ENCODE measurements at regions not wholly inside any gene's neighbourhood (a gene's known extent, or its start where the extent isn't known, plus 50 kb on each side); places are given as distances from the start of the nearest gene placed in this dataset.

GRCh38 chr3:29141197-29141917 is 139.5 kb upstream of the RBMS3 start:
- Mint-ChIP-seq H3K27me3 (no peaks in the 10 kb centered on the region), H3K4me1 (peaks cover 5% of the 10 kb centered on the region), H3K4me3 (no peak overlapping the region), H3K27ac (no peak overlapping the region), H3K9me3 (no peaks in the 10 kb centered on the region)
- ATAC-seq (no peak), DNase-seq (no peak)

DNA sequence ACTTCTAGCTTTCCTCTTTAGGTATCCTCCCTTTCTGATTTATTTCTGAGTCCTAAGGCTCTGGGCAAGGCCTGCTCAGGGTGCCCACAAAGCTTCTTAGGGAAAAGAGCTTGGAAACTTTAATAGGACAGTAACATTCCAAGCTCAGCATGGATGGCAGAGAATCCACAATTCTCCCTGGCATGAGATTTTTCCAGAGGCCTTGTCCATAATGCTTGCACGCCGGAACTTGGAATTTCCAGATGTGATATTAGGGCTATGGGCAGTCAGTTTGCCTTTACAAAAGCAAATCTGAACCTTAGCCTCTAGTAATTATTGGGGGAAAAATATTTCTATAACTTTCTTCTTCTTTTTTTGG is 139.0 kb upstream of the RBMS3 start:
- Mint-ChIP-seq H3K27me3 (no peaks in the 10 kb centered on the region), H3K27ac (no peak overlapping the region), H3K4me1 (peaks cover 5% of the 10 kb centered on the region), H3K9me3 (no peaks in the 10 kb centered on the region), H3K4me3 (no peak overlapping the region)
- ATAC-seq (no peak), DNase-seq (no peak)

DNA sequence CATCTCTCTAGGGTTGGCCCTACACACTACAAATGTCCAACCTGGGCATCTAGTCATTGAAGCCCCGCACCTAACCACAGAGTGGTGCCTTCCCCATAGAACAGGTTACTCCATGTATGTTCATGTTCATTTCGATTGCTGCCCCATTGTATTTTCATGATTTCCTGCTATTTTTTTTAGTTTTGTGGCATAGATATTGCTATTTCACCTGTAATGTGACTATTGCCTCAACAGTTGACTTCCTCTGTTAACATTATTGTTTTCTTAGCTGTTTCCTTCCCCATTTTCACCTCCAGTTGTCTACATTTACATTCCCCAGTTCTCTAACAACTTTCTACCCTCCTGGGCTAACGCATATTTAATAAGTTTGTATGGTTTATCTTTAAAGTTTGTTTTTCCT is 137.7 kb upstream of the RBMS3 start:
- no peak for DNase-seq
- Mint-ChIP-seq H3K4me1 (no peaks in the 10 kb centered on the region), H3K4me3 (no peak overlapping the region), H3K9me3 (no peaks in the 10 kb centered on the region), H3K27me3 (no peaks in the 10 kb centered on the region), H3K27ac (no peak overlapping the region)
- ATAC-seq = no peak

DNA sequence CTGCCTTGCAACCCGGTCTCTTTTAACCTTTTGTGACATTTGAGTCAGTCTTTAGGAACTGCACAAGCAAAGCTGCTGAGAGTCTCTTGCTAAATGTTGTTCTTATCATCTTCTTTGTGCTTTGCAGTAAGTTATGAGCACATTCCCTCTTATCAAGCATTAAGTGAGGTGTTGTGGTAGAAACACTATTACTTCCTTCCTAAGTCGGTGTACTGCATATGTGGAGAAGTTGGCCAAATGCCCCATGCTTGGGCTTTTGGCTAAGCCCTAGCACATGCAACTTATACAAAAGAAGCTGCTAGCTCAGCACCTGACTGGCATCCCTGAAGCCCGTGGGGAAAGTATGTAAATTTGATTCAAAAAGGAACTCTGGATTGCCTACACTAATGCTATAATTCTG is 136.5 kb upstream of the RBMS3 start:
- Mint-ChIP-seq H3K27me3 (no peaks in the 10 kb centered on the region), H3K4me1 (no peaks in the 10 kb centered on the region), H3K4me3 (no peak overlapping the region), H3K27ac (no peak overlapping the region), H3K9me3 (no peaks in the 10 kb centered on the region)
- DNase-seq (no peak), ATAC-seq (no peak)

DNA sequence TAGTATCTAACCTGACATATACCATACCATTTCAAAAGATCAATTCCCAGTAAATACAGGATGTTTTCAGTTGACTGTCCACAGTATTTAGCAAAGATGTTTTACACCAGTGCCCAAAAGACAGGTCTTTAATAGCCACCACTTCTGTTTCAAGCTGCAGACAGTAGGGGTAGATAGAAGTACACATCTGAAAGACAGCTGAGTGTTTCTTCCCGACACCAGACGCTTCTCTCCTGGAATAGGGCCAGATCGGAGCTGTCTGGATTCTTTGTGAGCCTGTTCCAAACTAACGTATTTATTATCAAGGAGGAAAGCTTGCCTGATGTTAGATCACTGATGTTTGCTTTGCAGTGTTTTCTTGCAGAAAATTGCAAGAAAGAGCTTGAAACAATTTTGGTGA is 136.1 kb upstream of the RBMS3 start:
- Mint-ChIP-seq H3K27me3 (no peaks in the 10 kb centered on the region), H3K27ac (no peak overlapping the region), H3K9me3 (no peaks in the 10 kb centered on the region)

GRCh38 chr3:29145360-29145759 is 135.5 kb upstream of the RBMS3 start:
- DNase-seq (no peak), ATAC-seq (no peak)
- H3K4me3 Mint-ChIP-seq = no peak overlapping the region
- no peaks in the 10 kb centered on the region for H3K9me3 Mint-ChIP-seq
- H3K27me3 Mint-ChIP-seq = no peaks in the 10 kb centered on the region
- no peaks in the 10 kb centered on the region for H3K4me1 Mint-ChIP-seq
- H3K27ac Mint-ChIP-seq = no peak overlapping the region

More for the DNA sequence above, 136.1 kb upstream of the RBMS3 start:
- Mint-ChIP-seq H3K4me1 (no peaks in the 10 kb centered on the region), H3K4me3 (no peak overlapping the region)
- DNase-seq = no peak
- no peak for ATAC-seq

DNA sequence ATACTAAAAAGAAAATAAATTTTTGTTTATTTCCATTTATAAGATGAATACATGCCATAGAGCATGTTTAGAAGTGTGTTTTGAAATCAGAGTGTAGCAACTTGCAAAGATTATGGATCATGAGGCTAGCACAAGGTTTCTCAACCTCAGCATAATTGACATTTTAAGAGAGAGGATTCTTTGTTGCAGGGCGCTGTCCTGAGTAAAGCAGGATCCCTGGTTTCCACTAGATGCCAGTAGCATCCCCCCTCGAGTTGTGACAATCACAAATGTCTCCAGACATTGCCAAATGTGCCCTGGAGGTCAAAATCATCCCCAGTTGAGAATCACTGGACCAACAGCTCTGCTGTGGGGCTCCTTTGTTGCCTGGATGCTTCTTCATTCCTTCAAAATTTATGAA is 128.5 kb upstream of the RBMS3 start:
- ATAC-seq (no peak), DNase-seq (no peak)
- peaks cover 11% of the 10 kb centered on the region for H3K27me3 Mint-ChIP-seq

DNA sequence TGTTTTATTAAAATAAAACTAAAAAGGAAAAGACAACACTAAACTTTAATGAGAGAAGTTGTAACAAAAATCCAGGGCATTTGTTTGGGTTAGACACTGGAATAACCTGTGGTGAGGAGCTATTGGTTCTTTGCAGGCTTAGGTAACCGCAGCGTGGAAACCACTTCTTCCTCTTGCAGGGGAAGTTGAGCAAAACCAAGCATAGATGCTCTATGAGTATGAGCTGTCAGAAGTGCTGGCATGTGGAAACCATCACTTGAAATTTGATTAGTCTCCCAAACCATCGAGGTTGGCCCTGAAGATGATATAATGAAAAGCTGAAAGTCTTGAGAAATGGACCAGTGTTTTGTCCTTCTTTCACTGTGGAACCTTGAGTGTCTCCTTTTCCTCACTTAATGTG is 127.1 kb upstream of the RBMS3 start:
- Mint-ChIP-seq H3K4me1 (peaks cover 11% of the 10 kb centered on the region), H3K4me3 (no peak overlapping the region), H3K27ac (no peak overlapping the region), H3K27me3 (peaks cover 16% of the 10 kb centered on the region), H3K9me3 (no peaks in the 10 kb centered on the region)
- ATAC-seq (peak; percentile 98), DNase-seq (peak in 1 of 2 donors; percentile 59)

More for the DNA sequence above, 128.5 kb upstream of the RBMS3 start:
- Mint-ChIP-seq H3K27ac (no peak overlapping the region), H3K9me3 (no peaks in the 10 kb centered on the region), H3K4me3 (no peak overlapping the region), H3K4me1 (peaks cover 11% of the 10 kb centered on the region)

GRCh38 chr3:29156086-29156715 is 124.7 kb upstream of the RBMS3 start:
- Mint-ChIP-seq H3K9me3 (no peaks in the 10 kb centered on the region), H3K27ac (no peak overlapping the region), H3K27me3 (peaks cover 16% of the 10 kb centered on the region), H3K4me3 (no peak overlapping the region), H3K4me1 (peaks cover 11% of the 10 kb centered on the region)
- ATAC-seq (no peak), DNase-seq (no peak)

- DNase-seq = no peak
- H3K9me3 Mint-ChIP-seq = peaks cover 0 to 10% of the 10 kb centered on the region in 2 donors
- H3K27me3 Mint-ChIP-seq = no peaks in the 10 kb centered on the region
- ATAC-seq = no peak
- H3K4me1 Mint-ChIP-seq = no peaks in the 10 kb centered on the region
- H3K27ac Mint-ChIP-seq = no peak overlapping the region
- no peak overlapping the region for H3K4me3 Mint-ChIP-seq
Observed at GRCh38 chr3:29164825-29165224, 116.0 kb upstream of the RBMS3 start.

- H3K4me1 Mint-ChIP-seq = peaks cover 13% of the 10 kb centered on the region
- H3K27me3 Mint-ChIP-seq = no peaks in the 10 kb centered on the region
- no peak for ATAC-seq
- peaks cover 3 to 4% of the 10 kb centered on the region in 2 donors for H3K9me3 Mint-ChIP-seq
- DNase-seq = no peak
- no peak overlapping the region for H3K27ac Mint-ChIP-seq
- H3K4me3 Mint-ChIP-seq = no peak overlapping the region
Observed at GRCh38 chr3:29167180-29167579, 113.7 kb upstream of the RBMS3 start.

GRCh38 chr3:29168081-29168480 is 112.8 kb upstream of the RBMS3 start:
- Mint-ChIP-seq H3K9me3 (peaks cover under 1 to 5% of the 10 kb centered on the region in 2 donors), H3K4me1 (peaks cover 16% of the 10 kb centered on the region), H3K27me3 (no peaks in the 10 kb centered on the region), H3K27ac (no peak overlapping the region), H3K4me3 (no peak overlapping the region)
- DNase-seq = no peak
- ATAC-seq = no peak

GRCh38 chr3:29168696-29169095 is 112.2 kb upstream of the RBMS3 start:
- no peak overlapping the region for H3K4me3 Mint-ChIP-seq

GRCh38 chr3:29169451-29169850 is 111.4 kb upstream of the RBMS3 start:
- H3K4me3 Mint-ChIP-seq = no peak overlapping the region
- no peaks in the 10 kb centered on the region for H3K27me3 Mint-ChIP-seq
- ATAC-seq (no peak), DNase-seq (no peak)
- H3K4me1 Mint-ChIP-seq = peaks cover 16% of the 10 kb centered on the region
- H3K27ac Mint-ChIP-seq = no peak overlapping the region
- peaks cover 3 to 6% of the 10 kb centered on the region in 2 donors for H3K9me3 Mint-ChIP-seq

More at GRCh38 chr3:29168696-29169095, 112.2 kb upstream of the RBMS3 start:
- DNase-seq = no peak
- ATAC-seq = no peak
- Mint-ChIP-seq H3K4me1 (peaks cover 16% of the 10 kb centered on the region), H3K27ac (no peak overlapping the region), H3K27me3 (no peaks in the 10 kb centered on the region), H3K9me3 (peaks cover 0 to 5% of the 10 kb centered on the region in 2 donors)

GRCh38 chr3:29171043-29171990 is 109.6 kb upstream of the RBMS3 start:
- peak overlapping the region; percentile 18 to 24 for H3K4me3 Mint-ChIP-seq
- H3K4me1 Mint-ChIP-seq = peaks cover 16% of the 10 kb centered on the region
- ATAC-seq (peak; percentile 81), DNase-seq (no peak)
- H3K27me3 Mint-ChIP-seq = no peaks in the 10 kb centered on the region
- peak overlapping the region in 1 of 2 donors; percentile 27 for H3K27ac Mint-ChIP-seq
- peaks cover 11% of the 10 kb centered on the region in 2 donors for H3K9me3 Mint-ChIP-seq

GRCh38 chr3:29176501-29176900 is 104.4 kb upstream of the RBMS3 start:
- Mint-ChIP-seq H3K27ac (no peak overlapping the region), H3K27me3 (no peaks in the 10 kb centered on the region)
- no peak for ATAC-seq

More at GRCh38 chr3:29176501-29176900, 104.4 kb upstream of the RBMS3 start:
- no peak for DNase-seq
- Mint-ChIP-seq H3K4me3 (no peak overlapping the region), H3K9me3 (peaks cover 11% of the 10 kb centered on the region in 2 donors), H3K4me1 (peaks cover 10% of the 10 kb centered on the region)
